Right lobe of liver (tissue), 6 donors: ENCODE measurements at regions not wholly inside any gene's neighbourhood (a gene's known extent, or its start where the extent isn't known, plus 50 kb on each side); places are given as distances from the start of the nearest gene placed in this dataset.

Experiments
- ATAC-seq, 4 donors: fragments of 200-7000 bp; cut with Tn5 transposase; one replicate each; pipeline ENCODE4 v1.9.1; 2020; ENCODE audit warnings: mild to moderate bottlenecking in 4 of 4, moderate library complexity in 4 of 4
- DNase-seq, 3 donors: peaks; one replicate each; pipeline ENCODE4 v3.0.0-alpha.2; 2020
- H3K27ac ChIP-seq, 3 donors: fragments of 200-600 bp; one replicate each; pipeline ENCODE4 v1.8.0; 2022
- H3K27me3 ChIP-seq, 2 donors: fragments of 200-600 bp; one replicate each; pipeline ENCODE4 v1.8.0; 2022
- H3K36me3 ChIP-seq, 4 donors: fragments of 200-600 bp; sonication (generic) in 1 of 4; one replicate each; pipeline versions ENCODE4 v1.5.1 to v1.8.0; 2017 to 2022; ENCODE audit warnings: control low read depth in 1 of 4
- H3K4me1 ChIP-seq, 4 donors: fragments of 200-600 bp; sonication (generic) in 1 of 4; one replicate each; pipeline versions ENCODE4 v1.5.1 to v1.8.0; 2017 to 2022; ENCODE audit warnings: control low read depth in 1 of 4
- H3K4me3 ChIP-seq, 3 donors: fragments of 200-600 bp; one replicate each; pipeline ENCODE4 v1.8.0; 2022
- H3K9me3 ChIP-seq, 4 donors: fragments of 200-600 bp; sonication (generic) in 1 of 4; one replicate each; pipeline versions ENCODE4 v1.5.1 to v1.8.0; 2017 to 2022; ENCODE audit warnings: control low read depth in 1 of 4
- POLR2A ChIP-seq: fragments of 450-650 bp; IDR thresholded peaks from one replicate; pipeline ENCODE4 v1.6.1; 2017; ENCODE audit warnings: antibody characterized with exemption, mild to moderate bottlenecking
- WGBS: methylation state at CpG from one replicate; pipeline ENCODE4 v1.1.6; 2018; ENCODE audit warnings: low coverage, low lambda C conversion rate; ENCODE audit not compliant: insufficient coverage; ENCODE audit errors: missing lambda C conversion rate; 5-methylcytosine and 5-hydroxymethylcytosine counted together
- intact Hi-C, 2 donors: fragments of 100-400 bp; cut with DNase I; formaldehyde crosslinking; loops; one replicate each; pipeline versions ENCODE4 v1.11.2 to v1.14.1; 2022
- TF ChIP-seq, protein P1 (sequence below), 4 donors: fragments of 200-600 bp in 3 of 4; fragments of 450-650 bp in 1 of 4; IDR thresholded peaks; one replicate each; pipeline versions ENCODE4 v1.5.1 to v1.8.0; 2016 to 2022; ENCODE audit warnings: antibody characterized with exemption in 4 of 4, mild to moderate bottlenecking in 2 of 4
- donor health status: DM: no; HTN: yes; CAD: no.
- donor health status: DM: no; HTN: no; CAD: no.
- donor health status: DM: no; HTN: no; CAD: no.
- donor health status: DM: no; HTN: yes; CAD: no.
- donor health status: DM: no; HTN: yes; CAD: no.

DNA sequence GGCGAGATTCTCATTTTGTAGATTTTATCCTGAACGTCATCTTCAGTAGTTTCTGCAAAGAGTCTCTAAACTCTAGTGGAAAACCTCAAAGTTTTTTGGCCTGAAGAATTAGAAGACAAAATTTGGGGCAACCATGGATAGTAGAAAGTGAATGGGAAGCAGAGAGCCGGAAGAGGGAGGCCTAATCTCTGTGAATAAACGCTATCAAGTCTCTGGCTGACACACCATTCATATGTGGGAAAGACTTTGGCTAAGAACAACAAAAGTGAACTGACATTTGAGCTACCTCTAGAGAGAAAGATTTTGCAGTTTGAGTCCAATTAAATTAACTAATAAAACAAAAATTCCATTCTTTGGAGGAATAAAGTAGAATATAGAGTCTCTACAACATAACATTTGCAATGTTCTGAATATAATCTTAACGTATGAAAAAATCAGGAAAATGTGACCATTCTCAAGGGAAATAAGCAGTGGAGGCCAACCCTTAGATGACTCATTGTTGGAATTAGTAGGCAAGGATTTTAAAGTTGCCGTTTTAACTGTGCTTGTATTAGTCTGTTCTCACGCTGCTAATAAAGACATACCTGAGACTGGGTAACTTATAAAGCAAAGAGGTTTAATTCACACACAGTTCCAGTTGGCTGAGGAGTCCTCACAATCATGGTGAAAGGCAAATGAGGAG, 184.6 kb downstream of the C3orf38 start:
- TF ChIP-seq POLR2A: no peak
- TF ChIP-seq, protein P1, sequence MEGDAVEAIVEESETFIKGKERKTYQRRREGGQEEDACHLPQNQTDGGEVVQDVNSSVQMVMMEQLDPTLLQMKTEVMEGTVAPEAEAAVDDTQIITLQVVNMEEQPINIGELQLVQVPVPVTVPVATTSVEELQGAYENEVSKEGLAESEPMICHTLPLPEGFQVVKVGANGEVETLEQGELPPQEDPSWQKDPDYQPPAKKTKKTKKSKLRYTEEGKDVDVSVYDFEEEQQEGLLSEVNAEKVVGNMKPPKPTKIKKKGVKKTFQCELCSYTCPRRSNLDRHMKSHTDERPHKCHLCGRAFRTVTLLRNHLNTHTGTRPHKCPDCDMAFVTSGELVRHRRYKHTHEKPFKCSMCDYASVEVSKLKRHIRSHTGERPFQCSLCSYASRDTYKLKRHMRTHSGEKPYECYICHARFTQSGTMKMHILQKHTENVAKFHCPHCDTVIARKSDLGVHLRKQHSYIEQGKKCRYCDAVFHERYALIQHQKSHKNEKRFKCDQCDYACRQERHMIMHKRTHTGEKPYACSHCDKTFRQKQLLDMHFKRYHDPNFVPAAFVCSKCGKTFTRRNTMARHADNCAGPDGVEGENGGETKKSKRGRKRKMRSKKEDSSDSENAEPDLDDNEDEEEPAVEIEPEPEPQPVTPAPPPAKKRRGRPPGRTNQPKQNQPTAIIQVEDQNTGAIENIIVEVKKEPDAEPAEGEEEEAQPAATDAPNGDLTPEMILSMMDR (IDR thresholded peaks at IDR 0.05): no peak
- no peak for ATAC-seq
- no peak for DNase-seq
- no peaks in the 10 kb centered on the region for H3K36me3 ChIP-seq
- no peaks in the 10 kb centered on the region for H3K27me3 ChIP-seq
- H3K4me1 ChIP-seq: no peaks in the 10 kb centered on the region
- no peak overlapping the region for H3K4me3 ChIP-seq
- 52% methylated on average over 7 of the region's 7 CpGs for WGBS
- H3K27ac ChIP-seq: no peak overlapping the region
- no peaks in the 10 kb centered on the region for H3K9me3 ChIP-seq
- intact Hi-C loops: no loop called here

GRCh38 chr3:88336894-88337293, 187.1 kb downstream of the C3orf38 start:
- Histone ChIP-seq H3K4me1 (no peaks in the 10 kb centered on the region), H3K4me3 (no peak overlapping the region), H3K36me3 (no peaks in the 10 kb centered on the region), H3K9me3 (no peaks in the 10 kb centered on the region), H3K27me3 (no peaks in the 10 kb centered on the region), H3K27ac (no peak overlapping the region)
- no peak for TF ChIP-seq POLR2A
- TF ChIP-seq, protein P1 (IDR thresholded peaks at IDR 0.05): no peak
- WGBS: 43% methylated on average over 1 of the region's 1 CpG
- DNase-seq (no peak), ATAC-seq (no peak)
- intact Hi-C loops: no loop called here

DNA sequence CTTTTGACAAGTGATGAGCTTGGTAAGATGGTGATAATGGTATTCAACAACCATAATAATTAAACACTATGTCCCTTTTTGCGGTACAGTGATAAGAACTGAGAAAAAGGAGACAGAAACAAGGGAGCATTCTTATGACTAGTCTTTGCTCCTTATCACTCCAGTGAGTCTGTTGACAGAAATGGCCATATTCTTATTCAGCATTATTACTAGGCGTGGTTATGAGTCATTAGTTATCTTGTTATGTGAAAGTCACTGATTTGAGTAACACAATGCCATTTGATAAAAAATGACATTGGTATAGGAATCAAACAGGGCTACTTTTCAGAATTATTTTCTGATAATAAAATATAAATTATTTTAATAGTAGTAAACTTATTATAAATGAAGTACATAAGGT, 193.5 kb downstream of the C3orf38 start:
- Histone ChIP-seq H3K27me3 (no peaks in the 10 kb centered on the region), H3K36me3 (no peaks in the 10 kb centered on the region), H3K9me3 (no peaks in the 10 kb centered on the region), H3K4me3 (no peak overlapping the region), H3K27ac (no peak overlapping the region), H3K4me1 (no peaks in the 10 kb centered on the region)
- no peak for ATAC-seq
- no peak for DNase-seq
- intact Hi-C loops: no loop called here
- WGBS: 57% methylated on average over 2 of the region's 2 CpGs
- TF ChIP-seq, protein P1 (IDR thresholded peaks at IDR 0.05): no peak
- TF ChIP-seq POLR2A: no peak

- ATAC-seq: no peak
- 30% methylated on average over 2 of the region's 2 CpGs for WGBS
These were observed 196.9 kb downstream of the C3orf38 start for GRCh38 chr3:88346643-88347042.

More at GRCh38 chr3:88346643-88347042, 196.9 kb downstream of the C3orf38 start:
- DNase-seq: no peak
- no peaks in the 10 kb centered on the region for H3K4me1 ChIP-seq
- H3K27me3 ChIP-seq: no peaks in the 10 kb centered on the region
- H3K36me3 ChIP-seq: no peaks in the 10 kb centered on the region
- TF ChIP-seq, protein P1 (IDR thresholded peaks at IDR 0.05): no peak
- no peak for TF ChIP-seq POLR2A
- H3K27ac ChIP-seq: no peak overlapping the region
- no peak overlapping the region for H3K4me3 ChIP-seq
- no peaks in the 10 kb centered on the region for H3K9me3 ChIP-seq
- intact Hi-C loops: no loop called here
